H1 (cell line): ENCODE measurements at regions not wholly inside any gene's neighbourhood (a gene's known extent, or its start where the extent isn't known, plus 50 kb on each side); places are given as distances from the start of the nearest gene placed in this dataset.

ENCODE experiments used
- CTCF ChIA-PET: fragments of 300-600 bp; sonication (Branson Sonifier 250); formaldehyde crosslinking; loops from one replicate; lab custom pipeline; 2021; ENCODE audit not compliant: partially characterized antibody; lab: Charles Lee
- POLR2A ChIA-PET: fragments of 300-600 bp; sonication (Branson Sonifier 250); formaldehyde crosslinking; loops from one replicate; lab custom pipeline; 2021; ENCODE audit warnings: inconsistent platforms; ENCODE audit not compliant: partially characterized antibody; lab: Charles Lee
- DNase-seq, 2 experiments: peaks; one replicate each; pipeline versions ENCODE4 v3.0.0 to v3.0.0-alpha.2; 2010 to 2022; ENCODE audit warnings: low spot score in 2 of 2, low read depth in 1 of 2, mixed read lengths in 1 of 2
- FAIRE-seq: peaks from 2 replicates; lab custom pipeline; 2011; peaks lifted over from hg19 to GRCh38; lab: Jason Lieb, UNC
- H2AFZ ChIP-seq: 2 replicates; pipeline ENCODE4 v1.8.1; 2012; ENCODE audit warnings: low read length, inconsistent platforms
- H2AK5ac ChIP-seq: 2 replicates; pipeline ENCODE4 v1.6.1; 2013; ENCODE audit warnings: low read depth, low read length
- H2BK120ac ChIP-seq: replicated peaks from 2 replicates; pipeline ENCODE3; 2013; ENCODE audit warnings: low read depth, low read length, inconsistent platforms
- H2BK12ac ChIP-seq: 2 replicates; pipeline ENCODE4 v1.6.1; 2013; ENCODE audit warnings: low read depth, low read length
- H2BK15ac ChIP-seq: 2 replicates; pipeline ENCODE4 v1.6.1; 2013; ENCODE audit warnings: low read length
- H2BK20ac ChIP-seq: 2 replicates; pipeline ENCODE4 v1.6.1; 2013; ENCODE audit warnings: low read length
- H2BK5ac ChIP-seq: 2 replicates; pipeline ENCODE4 v1.6.1; 2013; ENCODE audit warnings: low read depth, low read length
- H3K14ac ChIP-seq: 2 replicates; pipeline ENCODE4 v1.6.1; 2013; ENCODE audit warnings: inconsistent platforms; ENCODE audit not compliant: insufficient read length
- H3K18ac ChIP-seq: 2 replicates; pipeline ENCODE4 v1.6.1; 2013; ENCODE audit warnings: low read length; ENCODE audit errors: extremely low read depth
- H3K23ac ChIP-seq: 2 replicates; pipeline ENCODE4 v1.6.1; 2013; ENCODE audit warnings: inconsistent platforms; ENCODE audit not compliant: insufficient read length
- H3K23me2 ChIP-seq: 2 replicates; pipeline ENCODE4 v1.6.1; 2013; ENCODE audit warnings: low read depth, low read length
- H3K27ac ChIP-seq: 2 replicates; pipeline ENCODE4 v1.6.1; 2011; ENCODE audit warnings: low read depth, low read length, inconsistent platforms
- H3K27me3 ChIP-seq, 4 experiments: replicated peaks in 1 of 4; 1 replicate in 1 of 4; 2 replicates in 3 of 4; pipeline versions ENCODE4 v1.6.1 to v1.8.1; 2011 to 2013; ENCODE audit warnings: low read length in 3 of 4, mild to moderate bottlenecking in 3 of 4, inconsistent platforms in 2 of 4, mixed read lengths in 2 of 4, moderate library complexity in 1 of 4; ENCODE audit not compliant: control insufficient read depth in 3 of 4, insufficient read depth in 3 of 4; ENCODE audit errors: extremely low read depth in 1 of 4
- H3K36me3 ChIP-seq, 4 experiments: 2 replicates each; pipeline versions ENCODE4 v1.6.1 to v1.8.1; 2011 to 2013; ENCODE audit warnings: mild to moderate bottlenecking in 4 of 4, low read length in 3 of 4, moderate library complexity in 2 of 4, control low read depth in 1 of 4, inconsistent platforms in 1 of 4; ENCODE audit not compliant: insufficient read depth in 4 of 4, control insufficient read depth in 2 of 4
- H3K4ac ChIP-seq: replicated peaks from 2 replicates; pipeline ENCODE3; 2013; ENCODE audit warnings: low read length, low read depth, mixed read lengths, inconsistent platforms; ENCODE audit not compliant: insufficient read length
- H3K4me1 ChIP-seq, 4 experiments: replicated peaks in 1 of 4; 1 replicate in 1 of 4; 2 replicates in 3 of 4; pipeline versions ENCODE4 v1.6.1 to v1.8.1; 2011 to 2013; ENCODE audit warnings: low read length in 3 of 4, inconsistent platforms in 2 of 4, mixed read lengths in 1 of 4; ENCODE audit not compliant: insufficient read depth in 4 of 4, control insufficient read depth in 3 of 4
- H3K4me2 ChIP-seq, 2 experiments: 2 replicates each; pipeline versions ENCODE4 v1.6.1 to v1.8.1; 2011 to 2013; ENCODE audit warnings: low read depth in 2 of 2, low read length in 2 of 2, control low read depth in 1 of 2, inconsistent platforms in 1 of 2, mild to moderate bottlenecking in 1 of 2; ENCODE audit not compliant: insufficient read depth in 1 of 2
- H3K4me3 ChIP-seq, 4 experiments: fragments of 200-600, 300-600 bp in 1 of 4; sonication (generic), shearing (Covaris generic), sonication (Bioruptor Twin) in 1 of 4; 2 replicates each; pipeline versions ENCODE4 v1.5.1 to v1.8.1; 2011 to 2016; ENCODE audit warnings: low read length in 4 of 4, low read depth in 3 of 4, control low read depth in 2 of 4, inconsistent platforms in 2 of 4, mild to moderate bottlenecking in 2 of 4, mixed read lengths in 1 of 4, moderate library complexity in 1 of 4; ENCODE audit not compliant: insufficient read depth in 2 of 4; ENCODE audit errors: extremely low read depth in 1 of 4
- H3K56ac ChIP-seq: replicated peaks from 2 replicates; pipeline ENCODE3; 2013; ENCODE audit warnings: low read depth, mild to moderate bottlenecking, mixed read lengths, low read length, inconsistent platforms; ENCODE audit not compliant: insufficient read length
- H3K79me1 ChIP-seq: 2 replicates; pipeline ENCODE4 v1.6.1; 2013; ENCODE audit warnings: low read depth, low read length, control low read depth
- H3K79me2 ChIP-seq, 2 experiments: 2 replicates each; pipeline versions ENCODE4 v1.6.1 to v1.8.1; 2012 to 2013; ENCODE audit warnings: low read length in 2 of 2, mild to moderate bottlenecking in 2 of 2, inconsistent platforms in 1 of 2; ENCODE audit not compliant: insufficient read depth in 2 of 2, control insufficient read depth in 1 of 2
- H3K9ac ChIP-seq, 4 experiments: replicated peaks in 1 of 4; 1 replicate in 1 of 4; 2 replicates in 3 of 4; pipeline versions ENCODE4 v1.6.1 to v1.8.1; 2011 to 2013; ENCODE audit warnings: low read depth in 3 of 4, low read length in 3 of 4, control low read depth in 2 of 4, mild to moderate bottlenecking in 2 of 4, moderate library complexity in 2 of 4, inconsistent platforms in 1 of 4; ENCODE audit errors: extremely low read depth in 1 of 4
- H3K9me3 ChIP-seq, 2 experiments: 2 replicates each; pipeline versions ENCODE4 v1.6.1 to v1.8.1; 2012 to 2013; ENCODE audit warnings: mild to moderate bottlenecking in 2 of 2, moderate library complexity in 2 of 2, control low read depth in 1 of 2, inconsistent platforms in 1 of 2, low read depth in 1 of 2, low read length in 1 of 2, mixed read lengths in 1 of 2; ENCODE audit not compliant: insufficient read depth in 2 of 2
- H4K20me1 ChIP-seq, 2 experiments: replicated peaks in 1 of 2; 2 replicates each; pipeline versions ENCODE3 to v1.8.1; 2011 to 2013; ENCODE audit warnings: inconsistent platforms in 2 of 2, low read length in 2 of 2, mild to moderate bottlenecking in 1 of 2; ENCODE audit not compliant: insufficient read depth in 2 of 2, control insufficient read depth in 1 of 2
- H4K5ac ChIP-seq: 2 replicates; pipeline ENCODE4 v1.6.1; 2013; ENCODE audit warnings: low read length, low read depth, mixed read lengths, inconsistent platforms; ENCODE audit not compliant: insufficient read length
- H4K8ac ChIP-seq: 2 replicates; pipeline ENCODE4 v1.8.0; 2013; ENCODE audit warnings: mild to moderate bottlenecking, moderate library complexity, low read length, inconsistent platforms; ENCODE audit not compliant: insufficient read depth; ENCODE audit errors: extremely low read depth
- H4K91ac ChIP-seq: replicated peaks from 2 replicates; pipeline ENCODE3; 2013; ENCODE audit warnings: low read length, mixed read lengths, inconsistent platforms; ENCODE audit not compliant: insufficient read length
- BACH1 ChIP-seq: IDR thresholded peaks from 2 replicates; pipeline ENCODE4 v1.6.1; 2012; ENCODE audit warnings: low read length, improper control_type of control experiment
- BRCA1 ChIP-seq: IDR thresholded peaks from 2 replicates; pipeline ENCODE4 v1.6.1; 2012; ENCODE audit warnings: low read depth, low read length, improper control_type of control experiment
- CTCF ChIP-seq, 3 experiments: IDR thresholded peaks; 1 replicate in 2 of 3; 2 replicates in 1 of 3; pipeline versions ENCODE4 v1.5.1 to v1.6.1; 2011; ENCODE audit warnings: low read length in 3 of 3, mild to moderate bottlenecking in 3 of 3, inconsistent platforms in 2 of 3, low read depth in 1 of 3, moderate library complexity in 1 of 3; ENCODE audit not compliant: insufficient read depth in 1 of 3; ENCODE audit errors: control extremely low read depth in 1 of 3
- FOSL1 ChIP-seq: IDR thresholded peaks from 2 replicates; pipeline ENCODE4 v1.6.1; 2011; ENCODE audit warnings: mild to moderate bottlenecking, low read depth, low read length, moderate library complexity; ENCODE audit not compliant: insufficient read depth
- HDAC6 ChIP-seq: IDR thresholded peaks from one replicate; pipeline ENCODE4 v1.7.1; 2012; ENCODE audit warnings: low read depth, mild to moderate bottlenecking, inconsistent platforms, low read length, moderate library complexity
- JUND ChIP-seq: IDR thresholded peaks from 2 replicates; pipeline ENCODE4 v1.6.1; 2011; ENCODE audit warnings: mild to moderate bottlenecking, improper control_type of control experiment, low read length
- KDM5A ChIP-seq: fragments of 200-600 bp; IDR thresholded peaks from 2 replicates; pipeline ENCODE4 v1.7.1; 2012; ENCODE audit warnings: mild to moderate bottlenecking, low read length, inconsistent platforms, mixed read lengths
- PHF8 ChIP-seq: fragments of 200-600 bp; sonication (generic); conservative IDR thresholded peaks from 2 replicates; pipeline ENCODE4 v1.7.1; 2012; ENCODE audit warnings: low read depth, mild to moderate bottlenecking, inconsistent platforms, low read length, moderate library complexity
- POLR2AphosphoS5 ChIP-seq: IDR thresholded peaks from 2 replicates; pipeline ENCODE4 v1.6.1; 2011; ENCODE audit warnings: low read depth, low read length
- POU5F1 ChIP-seq: IDR thresholded peaks from 2 replicates; pipeline ENCODE4 v1.6.1; 2011; ENCODE audit warnings: low read depth, mild to moderate bottlenecking, low read length, moderate library complexity
- SIRT6 ChIP-seq: IDR thresholded peaks from one replicate; pipeline ENCODE4 v1.7.1; 2012; ENCODE audit warnings: low read length, inconsistent platforms
- TBP ChIP-seq: IDR thresholded peaks from 2 replicates; pipeline ENCODE4 v1.6.1; 2011; ENCODE audit warnings: low read depth, low read length, improper control_type of control experiment

DNA sequence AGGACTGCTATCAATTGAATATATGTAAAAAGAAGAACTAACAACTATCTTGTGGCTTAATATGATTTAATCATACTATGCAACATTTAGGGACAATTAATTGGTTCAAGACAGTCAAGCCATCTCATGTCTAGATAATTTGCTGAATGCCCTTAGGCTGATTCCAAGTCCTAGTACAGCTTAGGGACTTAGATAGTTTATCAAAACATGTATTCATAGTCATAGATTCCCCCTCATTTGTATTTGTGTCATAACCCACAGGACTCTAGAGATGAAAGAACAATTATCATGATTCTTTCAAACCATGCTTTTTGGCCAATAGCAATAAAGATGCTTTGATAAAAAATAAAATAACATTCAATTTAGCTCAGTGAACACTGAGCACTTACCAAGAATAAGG lies 607.6 kb downstream of the SLITRK1 start:
- Histone ChIP-seq H4K91ac (no peak overlapping the region), H3K18ac (no peak overlapping the region), H3K14ac (no peak overlapping the region), H3K23ac (no peak overlapping the region), H4K20me1 (no peaks in the 10 kb centered on the region), H2BK12ac (no peak overlapping the region), H3K4me3 (no peak overlapping the region), H3K56ac (no peak overlapping the region), H3K79me2 (no peaks in the 10 kb centered on the region), H2BK5ac (no peak overlapping the region), H3K27ac (no peak overlapping the region), H3K4ac (no peak overlapping the region), H3K4me1 (peaks cover 0 to 5% (median 1%) of the 10 kb centered on the region in 4 experiments; a peak in 3 of 7 replicates), H3K9ac (no peak overlapping the region), H2AK5ac (no peak overlapping the region), H3K27me3 (no peaks in the 10 kb centered on the region), H2BK120ac (no peak overlapping the region), H3K4me2 (no peak overlapping the region), H4K8ac (no peak overlapping the region), H4K5ac (no peak overlapping the region), H2BK15ac (no peak overlapping the region), H3K9me3 (no peaks in the 10 kb centered on the region), H2BK20ac (no peak overlapping the region), H2AFZ (no peak overlapping the region), H3K79me1 (no peaks in the 10 kb centered on the region), H3K36me3 (no peaks in the 10 kb centered on the region), H3K23me2 (no peaks in the 10 kb centered on the region)
- ChIA-PET CTCF (interaction anchor here (1.1 kb wide), 1 partner anchor 9 kb away, joined by 3 read pairs; no protein-coding TSS in a partner anchor), POLR2A (no interaction called here)
- no peak for DNase-seq
- FAIRE-seq: no peak
- TF ChIP-seq JUND (no peak), BRCA1 (no peak), POU5F1 (no peak), HDAC6 (no peak), FOSL1 (no peak), CTCF (IDR thresholded peaks at IDR 0.05; ENCODE audit: control extremely low read depth in 1 of 3, insufficient read depth in 1 of 3, low read depth in 1 of 3, low read length in 3 of 3) (no peak), BACH1 (no peak), KDM5A (no peak), PHF8 (no peak), POLR2AphosphoS5 (no peak), TBP (no peak), SIRT6 (no peak)
